ENCODE measurements at regions not wholly inside any gene's neighbourhood (a gene's known extent, or its start where the extent isn't known, plus 50 kb on each side); places are given as distances from the start of the nearest gene placed in this dataset.

DNA sequence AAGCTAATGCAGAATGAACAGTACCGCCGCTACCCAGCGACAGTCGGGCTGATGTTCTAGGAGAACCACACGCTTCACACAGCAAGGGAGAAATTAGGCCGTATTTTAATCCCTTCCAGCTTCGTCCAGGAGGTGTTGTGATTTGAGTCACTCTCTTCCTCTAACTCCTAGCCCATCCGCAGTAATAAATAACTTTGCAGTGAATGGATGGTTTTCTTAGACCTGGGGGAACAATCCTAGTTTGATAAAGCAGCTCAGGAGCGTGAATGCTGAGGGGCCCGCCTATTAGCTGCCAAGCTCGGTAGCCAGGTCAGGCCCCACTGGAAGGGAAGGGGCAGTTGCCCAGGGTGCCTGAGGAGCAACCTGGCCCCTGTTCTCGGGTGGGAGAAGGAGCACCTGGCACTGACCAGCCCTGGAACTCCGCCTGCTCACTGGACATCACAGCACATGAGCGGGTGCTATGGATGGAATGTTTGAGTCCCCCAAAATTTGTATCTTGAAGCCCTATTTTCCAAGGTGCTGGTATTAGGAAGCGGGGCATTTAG lies 146.0 kb upstream of the AFDN start (continued):
- TF ChIP-seq ZNF737 (CRISPR knock-in tag; IDR thresholded peaks at IDR 0.05; ENCODE audit: borderline replicate concordance) (0 out of 2 replicates have a peak, but pooled peaks have one; percentile 2), ZC3H13 (CRISPR knock-in tag; IDR thresholded peaks at IDR 0.05) (peak; percentile 91; the same call in 1 of the 2 replicates), ZFX (CRISPR knock-in tag; IDR thresholded peaks at IDR 0.05; ENCODE audit: low read depth) (peak; percentile 3; the same call in 1 of the 2 replicates), ZNF740 (CRISPR knock-in tag; IDR thresholded peaks at IDR 0.05) (no peak), TCF7 (IDR thresholded peaks at IDR 0.05; ENCODE audit: low read depth) (no peak), ZNF639 (CRISPR knock-in tag; conservative IDR thresholded peaks at IDR 0.05) (no peak), HOXD1 (CRISPR knock-in tag; IDR thresholded peaks at IDR 0.05) (no peak)
- TF ChIP-seq, protein P1, sequence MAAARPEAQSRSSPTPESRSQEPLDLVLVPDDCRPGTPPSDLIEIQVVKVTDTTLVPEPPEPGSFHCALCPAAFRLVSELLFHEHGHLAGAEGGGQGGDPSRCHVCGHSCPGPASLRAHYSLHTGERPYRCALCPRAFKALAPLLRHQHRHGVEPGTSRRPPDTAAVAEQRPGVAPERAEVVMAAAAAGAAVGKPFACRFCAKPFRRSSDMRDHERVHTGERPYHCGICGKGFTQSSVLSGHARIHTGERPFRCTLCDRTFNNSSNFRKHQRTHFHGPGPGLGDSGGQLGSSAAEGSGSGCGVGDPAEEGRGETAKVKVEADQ (CRISPR knock-in tag; IDR thresholded peaks at IDR 0.05; ENCODE audit: borderline replicate concordance) = no peak
- TF ChIP-seq, protein P2, sequence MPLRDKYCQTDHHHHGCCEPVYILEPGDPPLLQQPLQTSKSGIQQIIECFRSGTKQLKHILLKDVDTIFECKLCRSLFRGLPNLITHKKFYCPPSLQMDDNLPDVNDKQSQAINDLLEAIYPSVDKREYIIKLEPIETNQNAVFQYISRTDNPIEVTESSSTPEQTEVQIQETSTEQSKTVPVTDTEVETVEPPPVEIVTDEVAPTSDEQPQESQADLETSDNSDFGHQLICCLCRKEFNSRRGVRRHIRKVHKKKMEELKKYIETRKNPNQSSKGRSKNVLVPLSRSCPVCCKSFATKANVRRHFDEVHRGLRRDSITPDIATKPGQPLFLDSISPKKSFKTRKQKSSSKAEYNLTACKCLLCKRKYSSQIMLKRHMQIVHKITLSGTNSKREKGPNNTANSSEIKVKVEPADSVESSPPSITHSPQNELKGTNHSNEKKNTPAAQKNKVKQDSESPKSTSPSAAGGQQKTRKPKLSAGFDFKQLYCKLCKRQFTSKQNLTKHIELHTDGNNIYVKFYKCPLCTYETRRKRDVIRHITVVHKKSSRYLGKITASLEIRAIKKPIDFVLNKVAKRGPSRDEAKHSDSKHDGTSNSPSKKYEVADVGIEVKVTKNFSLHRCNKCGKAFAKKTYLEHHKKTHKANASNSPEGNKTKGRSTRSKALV (CRISPR knock-in tag; IDR thresholded peaks at IDR 0.05) = no peak
- TF ChIP-seq, protein P3, sequence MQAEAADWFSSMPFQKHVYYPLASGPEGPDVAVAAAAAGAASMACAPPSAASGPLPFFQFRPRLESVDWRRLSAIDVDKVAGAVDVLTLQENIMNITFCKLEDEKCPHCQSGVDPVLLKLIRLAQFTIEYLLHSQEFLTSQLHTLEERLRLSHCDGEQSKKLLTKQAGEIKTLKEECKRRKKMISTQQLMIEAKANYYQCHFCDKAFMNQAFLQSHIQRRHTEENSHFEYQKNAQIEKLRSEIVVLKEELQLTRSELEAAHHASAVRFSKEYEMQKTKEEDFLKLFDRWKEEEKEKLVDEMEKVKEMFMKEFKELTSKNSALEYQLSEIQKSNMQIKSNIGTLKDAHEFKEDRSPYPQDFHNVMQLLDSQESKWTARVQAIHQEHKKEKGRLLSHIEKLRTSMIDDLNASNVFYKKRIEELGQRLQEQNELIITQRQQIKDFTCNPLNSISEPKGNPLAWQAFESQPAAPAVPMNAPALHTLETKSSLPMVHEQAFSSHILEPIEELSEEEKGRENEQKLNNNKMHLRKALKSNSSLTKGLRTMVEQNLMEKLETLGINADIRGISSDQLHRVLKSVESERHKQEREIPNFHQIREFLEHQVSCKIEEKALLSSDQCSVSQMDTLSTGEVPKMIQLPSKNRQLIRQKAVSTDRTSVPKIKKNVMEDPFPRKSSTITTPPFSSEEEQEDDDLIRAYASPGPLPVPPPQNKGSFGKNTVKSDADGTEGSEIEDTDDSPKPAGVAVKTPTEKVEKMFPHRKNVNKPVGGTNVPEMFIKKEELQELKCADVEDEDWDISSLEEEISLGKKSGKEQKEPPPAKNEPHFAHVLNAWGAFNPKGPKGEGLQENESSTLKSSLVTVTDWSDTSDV (CRISPR knock-in tag; IDR thresholded peaks at IDR 0.05) = 0 out of 2 replicates have a peak, but pooled peaks have one; percentile 5
